MM.1S (cell line): ENCODE measurements at regions not wholly inside any gene's neighbourhood (a gene's known extent, or its start where the extent isn't known, plus 50 kb on each side); places are given as distances from the start of the nearest gene placed in this dataset.

Source experiments
- DNase-seq: peaks from one replicate; pipeline ENCODE4 v3.0.0-alpha.2; 2015
- H2AFZ ChIP-seq: fragments of 300-600 bp; sonication (generic); 2 replicates; pipeline ENCODE4 v1.6.0; 2016; ENCODE audit warnings: antibody characterized with exemption, low read length
- H3F3A ChIP-seq: fragments of 300-600 bp; sonication (generic); 2 replicates; pipeline ENCODE4 v1.6.1; 2016; ENCODE audit warnings: mild to moderate bottlenecking, antibody characterized with exemption, low read length, moderate library complexity, mixed read lengths; ENCODE audit not compliant: insufficient read depth
- H3K27ac ChIP-seq: fragments of 300-600 bp; sonication (generic); 2 replicates; pipeline ENCODE4 v1.5.1; 2016; ENCODE audit warnings: mild to moderate bottlenecking, low read length
- H3K27me3 ChIP-seq: fragments of 300-600 bp; sonication (generic); replicated peaks from 2 replicates; pipeline ENCODE4 v1.6.0; 2016; ENCODE audit warnings: low read length; ENCODE audit not compliant: insufficient read depth
- H3K36me3 ChIP-seq: fragments of 300-600 bp; sonication (generic); replicated peaks from 2 replicates; pipeline ENCODE4 v1.6.1; 2016; ENCODE audit warnings: mild to moderate bottlenecking, low read length, mixed read lengths; ENCODE audit not compliant: insufficient read depth
- H3K4me1 ChIP-seq: fragments of 300-600 bp; sonication (generic); 2 replicates; pipeline ENCODE4 v1.6.1; 2016; ENCODE audit warnings: low read length, mixed read lengths
- H3K4me2 ChIP-seq: fragments of 300-600 bp; sonication (generic); 2 replicates; pipeline ENCODE4 v1.6.0; 2016; ENCODE audit warnings: low read depth, low read length
- H3K4me3 ChIP-seq: fragments of 300-600 bp; sonication (generic); 2 replicates; pipeline ENCODE4 v1.5.1; 2016; ENCODE audit warnings: low read length, mixed read lengths
- H3K79me2 ChIP-seq: fragments of 300-600 bp; sonication (generic); 2 replicates; pipeline ENCODE4 v1.6.1; 2016; ENCODE audit warnings: mixed run types, low read length, mixed read lengths
- H3K9ac ChIP-seq: fragments of 300-600 bp; sonication (generic); 2 replicates; pipeline ENCODE4 v1.6.1; 2016; ENCODE audit warnings: low read length, mixed read lengths
- H3K9me2 ChIP-seq: fragments of 300-600 bp; sonication (generic); replicated peaks from 2 replicates; pipeline ENCODE4 v1.6.1; 2016; ENCODE audit warnings: mild to moderate bottlenecking, low read length, mixed read lengths; ENCODE audit not compliant: insufficient read depth
- H3K9me3 ChIP-seq: fragments of 300-600 bp; sonication (generic); replicated peaks from 2 replicates; pipeline ENCODE4 v1.6.1; 2016; ENCODE audit warnings: mild to moderate bottlenecking, low read length, mixed read lengths; ENCODE audit not compliant: insufficient read depth
- H4K20me1 ChIP-seq: fragments of 300-600 bp; sonication (generic); 2 replicates; pipeline ENCODE4 v1.6.1; 2016; ENCODE audit warnings: mild to moderate bottlenecking, low read length, moderate library complexity, mixed read lengths; ENCODE audit not compliant: insufficient read depth
- CTCF ChIP-seq: fragments of 300-600 bp; sonication (generic); IDR thresholded peaks from 2 replicates; pipeline ENCODE4 v1.5.1; 2016; ENCODE audit warnings: antibody characterized with exemption, low read length, mixed read lengths
- EZH2 ChIP-seq: fragments of 300-600 bp; sonication (generic); optimal IDR thresholded peaks from 2 replicates; pipeline ENCODE3; 2017; ENCODE audit warnings: low read depth, mild to moderate bottlenecking, antibody characterized with exemption, low read length, mixed read lengths
- EZH2phosphoT487 ChIP-seq: fragments of 300-600 bp; sonication (generic); IDR thresholded peaks from 2 replicates; pipeline ENCODE4 v1.6.1; 2018; ENCODE audit warnings: antibody characterized with exemption, low read length

GRCh38 chr18:78919956-78920355 lies 59.7 kb upstream of the SALL3 start:
- no peaks in the 10 kb centered on the region for H3F3A ChIP-seq
- H3K27ac ChIP-seq, result no peak overlapping the region
- H2AFZ ChIP-seq, result no peak overlapping the region
- H3K9ac ChIP-seq, result no peak overlapping the region
- no peak overlapping the region for H3K4me2 ChIP-seq
- no peaks in the 10 kb centered on the region for H3K27me3 ChIP-seq
- H3K9me3 ChIP-seq, result no peaks in the 10 kb centered on the region
- H3K36me3 ChIP-seq, result no peaks in the 10 kb centered on the region
- no peaks in the 10 kb centered on the region for H4K20me1 ChIP-seq
- DNase-seq, result no peak
- no peaks in the 10 kb centered on the region for H3K4me1 ChIP-seq
- H3K4me3 ChIP-seq, result no peak overlapping the region
- no peaks in the 10 kb centered on the region for H3K9me2 ChIP-seq
- no peaks in the 10 kb centered on the region for H3K79me2 ChIP-seq
- no peak for TF ChIP-seq EZH2phosphoT487
- TF ChIP-seq CTCF, result no peak
- no peak for TF ChIP-seq EZH2

GRCh38 chr18:78920456-78921138 lies 59.0 kb upstream of the SALL3 start:
- H3F3A ChIP-seq, result no peaks in the 10 kb centered on the region
- H4K20me1 ChIP-seq, result no peaks in the 10 kb centered on the region
- DNase-seq, result no peak
- H3K4me2 ChIP-seq, result no peak overlapping the region
- H3K4me3 ChIP-seq, result no peak overlapping the region
- no peaks in the 10 kb centered on the region for H3K4me1 ChIP-seq
- no peak overlapping the region for H3K9ac ChIP-seq
- H3K79me2 ChIP-seq, result no peaks in the 10 kb centered on the region
- H3K36me3 ChIP-seq, result no peaks in the 10 kb centered on the region
- no peaks in the 10 kb centered on the region for H3K9me2 ChIP-seq
- TF ChIP-seq CTCF (no peak), EZH2phosphoT487 (no peak), EZH2 (no peak)
- H3K27me3 ChIP-seq, result no peaks in the 10 kb centered on the region
- H3K27ac ChIP-seq, result no peak overlapping the region
- H3K9me3 ChIP-seq, result no peaks in the 10 kb centered on the region
- no peak overlapping the region for H2AFZ ChIP-seq

GRCh38 chr18:78922856-78923255 lies 56.8 kb upstream of the SALL3 start:
- no peaks in the 10 kb centered on the region for H3K79me2 ChIP-seq
- no peak overlapping the region for H3K27ac ChIP-seq
- H3K36me3 ChIP-seq, result no peaks in the 10 kb centered on the region
- DNase-seq, result no peak
- no peak overlapping the region for H3K4me2 ChIP-seq
- no peaks in the 10 kb centered on the region for H3K9me3 ChIP-seq
- no peaks in the 10 kb centered on the region for H3F3A ChIP-seq
- H3K4me1 ChIP-seq, result no peaks in the 10 kb centered on the region
- H3K9ac ChIP-seq, result no peak overlapping the region
- no peak overlapping the region for H2AFZ ChIP-seq
- no peaks in the 10 kb centered on the region for H3K9me2 ChIP-seq
- TF ChIP-seq CTCF (no peak), EZH2phosphoT487 (no peak), EZH2 (no peak)
- H4K20me1 ChIP-seq, result no peaks in the 10 kb centered on the region
- H3K4me3 ChIP-seq, result no peak overlapping the region
- no peaks in the 10 kb centered on the region for H3K27me3 ChIP-seq
